ENCODE measurements at regions not wholly inside any gene's neighbourhood (a gene's known extent, or its start where the extent isn't known, plus 50 kb on each side); places are given as distances from the start of the nearest gene placed in this dataset.
"Not testable (repeated sequence)": the region's sequence is repeated elsewhere in the genome, so short reads cannot be mapped to it uniquely, and the experiment has no call there.

- no peak for DNase-seq
These were observed 504.7 kb downstream of the CCDC171 start for GRCh38 chr9:16057541-16057940.

DNA sequence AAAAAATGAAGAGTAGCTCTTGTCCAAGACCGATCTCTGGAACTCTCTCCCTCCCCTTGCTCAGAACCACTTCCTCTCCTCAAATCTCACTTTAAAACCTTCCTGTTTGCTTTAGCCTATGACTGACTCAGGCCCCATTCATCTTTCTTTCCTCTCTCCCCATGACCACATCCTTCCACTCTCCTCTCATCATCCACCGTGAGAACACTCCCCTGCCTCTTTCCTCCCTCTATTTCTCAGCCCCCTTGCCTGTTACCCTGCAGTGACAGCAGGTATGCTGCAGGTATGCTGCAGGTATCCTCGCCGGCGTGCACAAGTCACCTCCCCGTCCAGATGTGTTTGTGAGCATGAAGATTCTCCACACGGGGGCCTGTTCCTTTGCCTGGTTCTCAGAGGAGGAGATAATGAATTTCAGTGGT is 505.3 kb downstream of the CCDC171 start:
- DNase-seq, result no peak

- DNase-seq, result no peak
These were observed 507.7 kb downstream of the CCDC171 start for GRCh38 chr9:16060436-16061129.

DNA sequence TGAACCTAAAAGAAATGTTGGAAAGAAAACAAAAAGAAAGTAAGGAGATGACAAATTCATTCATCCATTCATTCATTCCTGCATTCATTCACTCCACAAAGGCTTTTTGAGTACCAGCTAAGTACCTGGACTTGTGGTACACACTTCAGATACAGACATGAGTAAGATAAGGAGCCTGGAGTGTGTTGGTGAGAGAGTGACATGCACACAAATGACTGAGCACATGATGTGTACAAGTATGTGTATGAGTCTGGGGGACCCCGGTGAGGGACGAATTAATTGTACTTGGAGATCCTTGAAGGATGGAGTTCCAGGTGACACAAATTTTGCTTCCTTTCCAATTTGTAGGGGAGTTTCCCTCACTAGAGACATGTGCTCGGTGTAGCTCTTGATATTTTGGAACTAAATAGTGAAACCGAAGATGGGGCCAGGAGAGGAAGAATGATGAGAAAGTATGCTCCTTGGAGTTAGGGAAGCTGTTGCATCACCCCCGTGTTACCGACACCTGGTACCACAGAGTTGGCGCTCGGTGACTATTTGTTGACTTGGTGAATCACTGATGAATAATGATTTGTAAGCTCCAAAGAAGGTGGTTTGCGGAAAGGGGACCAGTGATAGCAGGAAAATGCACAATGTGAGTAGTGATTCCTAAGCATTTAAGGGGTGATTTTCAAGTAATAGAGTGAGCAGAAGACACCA is 509.8 kb downstream of the CCDC171 start:
- DNase-seq, result no peak

GRCh38 chr9:16063241-16063591 is 510.4 kb downstream of the CCDC171 start:
- DNase-seq, result no peak

DNA sequence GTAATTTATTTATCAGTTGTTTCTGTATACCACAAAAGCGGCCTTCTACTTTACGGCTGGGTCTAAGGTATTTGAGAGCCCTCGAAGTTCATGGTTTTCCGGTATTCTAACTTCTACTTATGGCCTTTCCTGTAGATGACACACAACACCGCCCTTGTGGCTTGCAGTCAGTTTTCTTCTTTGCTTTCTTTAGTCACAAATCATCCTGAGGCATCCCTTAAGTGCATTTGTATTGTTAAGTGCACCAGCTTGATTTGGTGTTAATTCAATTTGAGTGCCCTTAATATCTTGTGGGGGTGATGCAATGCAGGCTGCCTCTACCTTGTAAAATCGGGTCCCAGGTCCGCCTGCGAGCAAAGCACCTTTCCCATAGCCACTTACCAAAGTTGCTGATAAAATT is 511.9 kb downstream of the CCDC171 start:
- DNase-seq, result no peak

DNA sequence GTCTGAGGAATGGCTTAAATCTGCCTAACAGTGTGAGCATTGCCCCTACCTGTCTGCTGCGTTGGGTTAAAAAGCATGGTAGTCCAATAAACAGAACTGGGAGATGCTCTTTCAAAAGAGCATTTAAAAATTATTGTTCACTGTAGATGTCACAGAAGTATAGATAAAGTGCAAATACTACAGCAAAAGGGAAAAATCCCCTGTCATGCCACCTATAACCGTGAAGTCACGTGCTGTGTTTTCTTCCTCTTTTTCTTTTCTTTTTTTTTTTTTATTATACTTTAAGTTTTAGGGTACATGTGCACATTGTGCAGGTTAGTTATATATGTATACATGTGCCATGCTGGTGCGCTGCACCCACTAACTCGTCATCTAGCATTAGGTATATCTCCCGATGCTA is 513.4 kb downstream of the CCDC171 start:
- DNase-seq, result not testable (repeated sequence)

DNA sequence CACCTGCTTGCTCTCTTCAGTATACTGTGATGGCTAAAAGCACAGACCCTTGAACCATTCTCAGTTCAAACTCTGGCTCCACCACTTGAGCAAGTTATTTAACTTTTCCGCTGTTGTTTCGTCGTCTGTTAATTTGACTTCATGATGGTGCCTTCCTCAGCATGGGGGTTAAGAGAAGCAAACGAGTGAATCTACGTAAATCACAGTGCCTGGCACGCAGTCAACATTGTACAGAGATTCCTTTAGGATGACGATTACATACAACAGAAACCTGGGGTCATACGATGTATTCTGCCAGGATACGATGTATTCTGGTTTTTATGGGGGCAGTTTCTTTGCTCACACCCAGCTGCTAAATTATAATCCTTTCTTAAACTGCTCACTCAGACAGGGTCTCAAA is 515.6 kb downstream of the CCDC171 start:
- no peak for DNase-seq

- no peak for DNase-seq
These were observed 516.4 kb downstream of the CCDC171 start for GRCh38 chr9:16069249-16069648.

DNA sequence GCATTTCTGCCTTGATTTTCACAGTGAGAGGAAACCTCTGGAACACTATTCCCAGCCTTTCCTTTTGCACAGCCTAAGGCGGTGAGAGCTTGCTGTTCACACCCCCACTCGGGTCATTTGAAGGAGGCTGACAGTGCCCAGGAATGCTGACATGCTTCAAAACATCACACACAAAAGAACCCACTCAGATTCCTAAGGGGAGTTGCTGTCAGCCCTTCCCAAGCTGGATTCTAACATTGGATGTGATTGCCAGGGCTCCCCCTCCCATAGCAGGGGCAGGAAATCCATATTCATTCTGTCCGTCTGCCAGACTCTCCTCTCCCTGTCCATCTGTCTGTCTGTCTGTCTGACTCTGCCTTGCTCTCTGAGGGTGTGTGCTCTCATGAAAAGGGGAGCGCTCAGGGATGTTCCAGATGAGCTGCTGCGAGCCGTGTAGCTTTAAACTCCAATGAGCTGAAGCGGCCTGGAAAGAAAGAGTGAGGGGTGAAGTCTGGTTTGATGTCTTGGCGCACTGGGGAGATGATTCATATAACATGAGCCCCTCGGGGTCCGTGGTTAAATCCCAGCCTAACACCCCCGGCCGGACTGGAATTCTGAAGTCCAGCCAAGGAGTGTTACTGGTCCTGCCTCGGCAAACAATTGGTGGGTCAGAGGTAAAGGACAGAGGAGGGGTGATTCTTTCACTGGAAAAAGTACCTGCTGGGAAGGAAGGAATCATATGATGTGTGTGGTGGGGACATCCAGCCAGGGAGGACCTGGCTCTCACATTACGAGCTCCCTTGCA is 517.0 kb downstream of the CCDC171 start:
- no peak for DNase-seq

DNA sequence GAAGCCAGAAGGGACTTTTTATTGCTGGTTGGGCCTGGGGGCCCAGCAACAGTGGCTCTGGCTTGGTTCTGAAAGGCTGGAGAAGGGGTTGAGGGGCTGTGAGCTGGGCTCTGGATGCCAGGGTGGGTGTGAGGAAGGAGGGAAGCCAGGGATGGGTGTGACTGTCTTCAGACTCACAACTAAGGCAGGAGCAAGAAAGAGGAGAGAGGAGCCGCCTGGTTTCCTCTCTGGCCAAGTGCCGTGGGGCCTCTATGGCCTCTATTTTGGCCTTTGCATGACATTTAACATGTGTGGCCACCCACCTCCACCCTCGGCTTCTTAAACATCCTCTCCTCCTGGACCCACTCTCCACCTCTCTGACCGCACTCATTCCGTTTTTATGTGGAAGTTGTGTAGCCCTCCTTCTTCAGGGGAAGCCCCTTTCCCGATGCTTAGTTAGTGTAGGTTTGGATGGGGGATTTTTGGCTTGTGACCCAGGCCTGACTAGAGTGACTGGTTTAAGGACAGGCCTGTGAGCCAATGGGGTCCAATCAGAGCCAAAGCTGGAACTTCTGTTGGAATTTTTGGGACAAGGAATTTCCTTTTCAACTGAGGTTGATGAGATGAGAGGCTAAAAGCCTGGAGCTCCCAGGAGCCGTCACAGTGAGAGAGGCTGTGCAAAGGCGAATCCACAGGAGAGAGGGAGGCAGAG is 517.8 kb downstream of the CCDC171 start:
- DNase-seq, result no peak

- DNase-seq, result no peak
These were observed 518.6 kb downstream of the CCDC171 start for GRCh38 chr9:16071400-16071799.

- no peak for DNase-seq
These were observed 522.1 kb downstream of the CCDC171 start for GRCh38 chr9:16074963-16075362.

DNA sequence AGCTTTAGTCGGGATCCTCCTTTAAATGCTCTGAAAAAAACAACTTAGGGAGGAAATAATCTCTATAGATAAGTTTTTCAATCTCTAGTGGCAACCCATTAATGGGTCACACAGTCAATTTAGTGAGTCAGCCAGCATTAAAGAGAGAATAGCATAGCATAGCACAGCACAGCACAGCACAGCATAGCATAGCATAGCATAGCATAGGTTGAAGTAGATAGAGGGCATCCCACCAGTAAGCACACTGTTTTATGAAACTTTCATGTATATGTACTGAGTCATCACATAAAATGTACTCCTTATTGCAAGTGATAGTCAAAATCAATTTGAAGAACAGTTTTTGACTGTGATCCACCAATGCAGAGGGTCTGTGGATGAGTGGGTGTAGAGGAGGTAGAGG is 522.9 kb downstream of the CCDC171 start:
- DNase-seq, result no peak

- DNase-seq, result no peak
These were observed 523.7 kb downstream of the CCDC171 start for GRCh38 chr9:16076511-16076910.

GRCh38 chr9:16082796-16083195 is 530.0 kb downstream of the CCDC171 start:
- no peak for DNase-seq

GRCh38 chr9:16085167-16085726 is 532.4 kb downstream of the CCDC171 start:
- no peak for DNase-seq

GRCh38 chr9:16090907-16091629 is 538.2 kb downstream of the CCDC171 start:
- no peak for DNase-seq

DNA sequence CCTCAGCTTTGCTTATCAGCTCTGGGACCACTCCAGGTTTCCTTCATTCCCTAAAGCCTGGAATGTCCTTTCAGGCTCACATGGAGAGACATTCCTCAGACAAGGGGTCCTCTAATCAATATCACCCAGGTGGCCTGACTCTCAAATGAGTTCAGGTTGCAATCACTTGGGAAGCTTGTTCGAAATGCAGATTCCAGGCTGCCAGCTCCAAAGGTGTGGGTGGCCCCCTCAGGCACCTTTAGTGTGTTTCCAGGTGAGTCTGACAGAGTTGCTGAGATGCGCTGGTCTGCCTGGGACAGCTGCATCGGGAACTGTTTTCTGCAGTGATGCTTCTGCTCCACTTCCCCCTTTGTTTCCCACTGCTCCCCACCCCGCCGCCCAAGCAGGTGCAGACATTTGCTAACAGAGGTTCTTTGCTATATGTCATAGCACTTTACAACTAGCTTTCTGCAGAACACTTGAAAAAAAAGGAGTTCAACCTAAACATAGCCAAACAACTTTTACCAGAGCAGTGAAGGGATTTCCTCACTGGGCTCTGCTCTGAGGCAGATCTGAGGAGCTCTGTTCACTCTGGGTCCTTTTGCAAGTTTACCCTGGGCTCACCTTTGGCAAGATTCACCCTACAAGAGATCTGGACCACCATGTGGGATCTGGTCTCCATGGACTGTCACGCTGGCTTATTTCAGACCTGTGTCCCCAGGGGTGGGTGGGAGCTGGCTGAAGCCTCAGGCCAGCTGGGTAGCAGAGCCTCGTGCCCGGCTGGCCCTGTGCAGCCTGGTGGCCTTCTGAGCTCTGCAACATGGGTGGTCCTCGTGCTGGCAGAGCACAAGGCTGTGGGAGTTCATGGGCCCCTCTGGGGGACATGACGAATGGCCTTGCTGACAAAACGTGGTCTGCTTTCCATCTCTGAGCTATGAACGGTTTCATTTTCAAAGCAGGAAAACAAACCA is 539.6 kb downstream of the CCDC171 start:
- no peak for DNase-seq

GRCh38 chr9:16098306-16098705 is 545.5 kb downstream of the CCDC171 start:
- DNase-seq, result no peak
